ENCODE measurements at regions not wholly inside any gene's neighbourhood (a gene's known extent, or its start where the extent isn't known, plus 50 kb on each side); places are given as distances from the start of the nearest gene placed in this dataset.

- Histone ChIP-seq H3K27ac (no peak overlapping the region), H3K4me1 (no peaks in the 10 kb centered on the region), H3K4me3 (replicated peaks in 1 of 3) (no peak overlapping the region), H3K9me3 (no peaks in the 10 kb centered on the region), H3K27me3 (no peaks in the 10 kb centered on the region), H3K36me3 (no peaks in the 10 kb centered on the region)
- no peak for DNase-seq
- no peak for TF ChIP-seq POLR2A (IDR thresholded peaks at IDR 0.05)
- TF ChIP-seq CTCF (IDR thresholded peaks at IDR 0.05), result no peak
- 64 to 72% methylated on average over 2 of the region's 2 CpGs for WGBS, 2 donors
- intact Hi-C loops (cut with DNase I), result loop anchor here (10.0 kb wide), 1 partner anchor 53 kb away; no protein-coding TSS in a partner anchor
Measured at GRCh38 chrX:64097891-64098290, 107.6 kb downstream of the AMER1 start.

DNA sequence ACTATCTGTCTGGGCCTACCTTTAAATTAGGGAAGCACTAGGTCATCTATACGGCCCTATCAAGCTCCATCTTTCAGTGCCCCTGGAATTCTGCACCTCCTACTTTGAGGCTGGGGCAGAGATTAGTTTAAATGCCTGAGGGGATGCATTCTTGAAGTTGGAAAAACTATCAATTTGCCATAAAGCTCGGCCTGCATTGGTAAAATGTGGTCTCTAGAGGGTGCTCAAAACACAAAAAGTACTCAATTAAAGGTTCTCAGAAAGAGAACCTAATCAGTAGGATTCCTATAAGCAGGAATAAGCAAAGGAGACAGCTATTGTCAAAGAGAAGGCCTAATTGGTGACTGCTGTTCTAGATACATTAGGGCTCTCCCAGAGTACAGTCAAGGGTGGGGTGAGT is 111.7 kb downstream of the AMER1 start:
- no peaks in the 10 kb centered on the region for H3K36me3 ChIP-seq
- DNase-seq, result no peak
- WGBS, 2 donors, result 0 to 4% methylated on average over 2 of the region's 2 CpGs
- no peak overlapping the region for H3K27ac ChIP-seq
- H3K27me3 ChIP-seq, result no peaks in the 10 kb centered on the region
- H3K9me3 ChIP-seq, result no peaks in the 10 kb centered on the region
- intact Hi-C loops (cut with DNase I), result loop anchor here (10.0 kb wide), 1 partner anchor 49 kb away; no protein-coding TSS in a partner anchor
- TF ChIP-seq POLR2A (IDR thresholded peaks at IDR 0.05) (no peak), CTCF (IDR thresholded peaks at IDR 0.05) (peak in 2 of 6 experiments; percentile 8 to 22)
- H3K4me1 ChIP-seq, result no peaks in the 10 kb centered on the region
- H3K4me3 ChIP-seq (replicated peaks in 1 of 3), result no peak overlapping the region

Data from thyroid gland (tissue), 4 donors.